OCI-LY1 (cell line): ENCODE measurements at regions not wholly inside any gene's neighbourhood (a gene's known extent, or its start where the extent isn't known, plus 50 kb on each side); places are given as distances from the start of the nearest gene placed in this dataset.
"Not testable (repeated sequence)": the region's sequence is repeated elsewhere in the genome, so short reads cannot be mapped to it uniquely, and the experiment has no call there.

Source experiments
- CTCF ChIP-seq: fragments of 200-600 bp; sonication (generic), shearing (Covaris generic); IDR thresholded peaks from 2 replicates; pipeline ENCODE4 v1.5.1; 2017; ENCODE audit warnings: mild to moderate bottlenecking, antibody characterized with exemption, low read length, moderate library complexity, mixed read lengths
- EZH2 ChIP-seq: fragments of 200-600 bp; sonication (generic), shearing (Covaris generic); IDR thresholded peaks from 2 replicates; pipeline ENCODE4 v1.8.0; 2017; ENCODE audit warnings: borderline replicate concordance, mixed run types, mild to moderate bottlenecking, antibody characterized with exemption, low read length, moderate library complexity, mixed read lengths

- not testable (repeated sequence) for TF ChIP-seq CTCF, EZH2
Observed at GRCh38 chrX:64549236-64549635, 154.0 kb upstream of the MTMR8 start.
